GM18861 (cell line): ENCODE measurements at regions not wholly inside any gene's neighbourhood (a gene's known extent, or its start where the extent isn't known, plus 50 kb on each side); places are given as distances from the start of the nearest gene placed in this dataset.
"Not testable (repeated sequence)": the region's sequence is repeated elsewhere in the genome, so short reads cannot be mapped to it uniquely, and the experiment has no call there.

Experiments
- ATAC-seq: cut with Tn5 transposase; IDR thresholded peaks from one replicate; pipeline ENCODE4 v1.9.1; 2021; ENCODE audit not compliant: unreplicated experiment

DNA sequence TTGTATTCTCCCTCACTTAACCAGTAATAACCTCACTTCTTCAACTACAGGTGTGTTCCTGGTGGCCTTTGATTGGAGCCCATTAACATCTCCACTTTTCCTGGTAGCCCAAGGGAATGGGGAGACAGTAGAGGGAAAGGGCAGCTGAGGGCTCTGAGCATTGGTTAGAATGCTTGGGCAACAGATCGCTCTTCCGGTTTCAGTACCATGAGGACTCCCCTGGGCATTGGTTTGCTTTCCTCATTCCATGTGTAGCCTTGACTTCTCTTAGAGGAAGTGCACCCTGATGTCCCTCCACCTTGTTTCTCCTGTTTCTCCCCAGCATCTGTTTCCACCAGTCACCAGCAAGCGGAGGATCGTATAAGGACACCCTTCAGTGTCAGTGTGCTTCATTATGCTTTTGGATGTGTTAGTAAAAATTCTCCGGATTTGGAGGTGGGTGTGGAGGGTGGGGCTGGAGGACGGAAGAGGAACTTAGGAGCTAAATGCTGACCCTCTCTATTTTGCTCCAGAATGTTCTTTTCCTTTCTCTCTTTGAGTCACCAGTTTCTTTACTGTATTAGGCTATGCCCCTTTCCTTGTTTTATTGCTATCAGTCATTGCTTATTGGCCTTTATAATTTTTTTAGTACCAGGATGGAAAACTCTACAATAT is 50.6 kb upstream of the ZNG1B start:
- not testable (repeated sequence) for ATAC-seq

DNA sequence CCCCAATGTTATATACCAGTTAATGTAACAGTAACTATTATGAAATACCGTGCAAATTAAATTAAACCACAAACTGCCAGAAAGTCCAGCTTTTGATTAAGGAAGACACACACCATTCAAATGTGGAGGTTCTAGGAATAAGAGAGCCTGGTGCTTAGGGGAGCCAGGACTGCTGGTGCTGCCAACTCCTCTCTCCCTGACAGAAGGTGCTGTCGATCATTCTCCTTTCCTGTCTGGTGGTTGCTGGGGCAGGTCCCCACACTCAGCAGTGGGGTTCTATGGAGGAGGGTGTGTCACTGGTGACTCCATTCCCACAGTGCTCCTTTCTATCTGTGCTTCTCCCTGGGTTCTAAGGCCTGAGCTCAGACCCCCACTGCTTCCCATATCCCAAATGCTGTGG is 57.9 kb upstream of the ZNG1B start:
- ATAC-seq = not testable (repeated sequence)

DNA sequence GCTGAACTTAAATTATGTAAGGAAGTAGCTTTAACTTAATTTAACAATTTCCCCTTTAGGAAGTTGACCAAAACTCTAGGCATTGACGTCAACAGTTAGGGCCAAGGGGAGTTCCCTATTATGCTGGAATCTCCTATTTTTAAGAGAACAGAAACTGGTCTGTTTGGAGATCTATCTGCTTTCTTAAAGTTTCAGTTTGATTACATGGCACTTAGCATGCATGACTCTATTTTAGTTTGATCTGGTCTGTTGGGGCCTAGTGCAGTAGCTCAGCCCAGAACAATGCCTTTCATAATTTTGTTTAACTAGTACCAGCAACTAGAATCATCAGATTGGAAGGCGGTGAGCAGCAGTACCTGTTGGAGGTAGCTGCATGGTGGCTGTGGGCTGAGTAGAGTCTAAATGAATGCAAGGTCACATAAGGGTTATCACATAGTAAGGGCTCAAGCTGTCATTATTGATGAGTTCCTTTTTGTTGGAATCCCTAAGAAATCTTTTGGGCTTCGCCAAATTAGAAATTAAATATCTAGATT is 60.5 kb upstream of the ZNG1B start:
- peak; percentile 72 for ATAC-seq

DNA sequence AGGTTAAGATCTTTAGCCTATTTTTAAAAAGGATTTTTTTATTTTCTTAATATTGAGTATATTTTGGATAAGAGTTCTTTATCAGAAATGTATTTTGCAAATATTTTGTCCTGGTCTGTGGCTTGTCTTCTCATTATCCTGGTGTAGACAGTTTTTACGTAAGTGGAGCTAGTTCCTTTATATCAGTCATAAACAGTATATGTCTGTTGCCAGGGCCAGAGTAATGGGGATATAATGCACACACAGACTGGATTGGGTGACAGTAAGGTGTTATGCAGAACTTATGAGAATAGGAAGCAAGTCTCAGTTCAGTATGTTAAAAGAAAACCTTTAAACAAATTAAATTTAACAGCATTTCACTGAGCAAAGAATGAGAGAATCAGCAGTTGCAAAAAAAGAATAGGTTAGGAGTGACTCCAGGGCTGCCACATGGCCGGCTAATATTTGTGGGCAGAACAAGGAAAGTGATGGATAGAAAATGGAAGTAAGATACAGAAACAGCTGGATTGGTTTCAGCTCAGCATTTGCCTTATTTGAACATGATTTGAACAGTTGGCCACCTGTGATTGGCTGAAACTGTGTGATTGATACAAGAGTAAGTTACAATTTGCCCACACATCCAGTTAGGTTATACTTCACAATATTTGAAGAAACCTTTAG is 61.1 kb upstream of the ZNG1B start:
- peak; percentile 26 for ATAC-seq

DNA sequence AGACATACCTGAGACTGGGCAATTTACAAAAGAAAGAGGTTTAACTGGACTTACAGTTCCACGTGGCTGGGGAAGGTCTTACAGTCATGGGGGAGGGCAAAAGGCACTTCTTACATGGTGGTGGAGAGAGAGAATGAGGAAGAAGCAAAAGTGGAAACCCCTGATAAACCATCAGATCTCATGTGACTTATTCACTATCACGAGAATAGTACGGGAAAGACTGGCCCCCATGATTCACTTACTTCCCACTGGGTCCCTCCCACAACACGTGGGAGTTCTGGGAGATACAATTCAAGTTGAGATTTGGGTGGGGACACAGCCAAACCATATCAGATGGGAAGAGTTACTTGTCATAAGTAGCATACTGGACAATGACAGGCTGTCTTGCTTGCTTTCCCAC is 62.6 kb upstream of the ZNG1B start:
- not testable (repeated sequence) for ATAC-seq

DNA sequence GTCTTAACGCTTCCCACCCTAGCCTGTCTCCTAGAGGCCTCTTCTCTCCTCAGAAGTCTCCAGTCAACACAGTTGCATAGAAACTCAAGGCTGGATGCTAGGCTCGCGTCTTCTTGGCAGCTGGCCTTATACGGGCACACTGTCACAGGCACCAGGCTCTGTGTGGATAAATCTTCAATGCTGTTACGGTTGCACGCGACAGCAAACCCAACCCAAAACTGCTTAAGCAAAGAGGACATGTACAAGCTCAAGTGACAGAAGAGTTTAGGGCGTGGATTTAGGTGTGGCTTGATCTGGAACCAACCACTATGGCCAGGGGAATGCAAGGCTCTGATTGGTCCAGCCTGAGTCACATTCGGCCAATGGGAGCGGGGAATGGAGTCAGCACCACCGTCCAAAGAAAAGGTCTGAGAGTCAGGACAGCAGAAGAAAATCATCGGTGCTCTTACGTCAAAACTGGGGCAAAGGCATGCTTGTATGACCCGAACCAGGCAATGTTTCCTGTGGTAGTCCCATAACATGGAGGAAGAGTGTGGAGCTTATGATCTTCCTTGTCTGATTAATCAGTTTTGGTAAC is 65.1 kb upstream of the ZNG1B start:
- not testable (repeated sequence) for ATAC-seq

DNA sequence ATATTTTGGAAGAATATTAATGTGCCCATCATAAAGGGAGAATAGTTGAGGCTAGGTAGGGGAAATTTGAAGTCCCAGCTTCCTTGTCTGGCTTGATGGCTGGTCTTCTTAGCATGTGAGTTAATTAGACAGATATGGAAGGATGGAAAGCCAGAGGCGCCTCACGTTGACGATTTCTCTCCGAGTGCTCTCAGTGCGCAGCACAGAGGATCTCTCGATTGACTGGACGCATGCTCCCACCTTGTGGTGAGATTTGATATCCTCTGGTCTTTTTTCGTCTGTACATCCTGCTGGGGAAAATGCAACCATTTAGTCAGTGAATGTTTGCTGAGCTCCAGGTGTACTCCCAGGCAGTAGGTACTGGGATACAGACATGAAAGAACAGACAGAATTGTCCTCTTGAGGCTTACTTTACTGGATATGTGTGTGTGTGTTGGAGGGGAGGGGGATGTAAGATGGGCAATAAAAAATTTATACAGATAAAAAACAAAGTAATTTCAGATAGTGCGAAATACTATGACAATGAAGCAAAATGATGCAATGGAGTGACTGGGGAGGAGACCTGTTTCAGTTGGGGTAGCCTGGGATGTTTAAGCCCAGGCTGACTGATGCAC is 66.9 kb upstream of the ZNG1B start:
- no peak for ATAC-seq

DNA sequence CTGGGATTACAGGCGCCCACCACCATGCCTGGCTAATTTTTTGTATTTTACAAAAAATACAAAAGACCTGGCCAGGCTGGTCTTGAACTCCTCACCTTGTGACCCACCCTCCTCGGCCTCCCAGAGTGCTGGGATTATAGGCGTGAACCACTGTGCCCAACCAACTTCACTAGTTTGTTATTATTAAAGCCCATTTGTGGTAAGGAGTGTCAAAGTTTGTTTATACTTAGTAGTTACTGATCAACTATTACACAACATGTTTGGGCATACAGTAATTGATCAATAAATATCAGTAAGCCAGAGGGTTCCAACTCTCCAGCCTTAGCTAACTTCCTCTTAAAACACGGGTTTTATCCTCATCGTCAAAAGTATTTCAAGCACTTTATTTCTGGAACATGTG is 67.5 kb upstream of the ZNG1B start:
- ATAC-seq = no peak

DNA sequence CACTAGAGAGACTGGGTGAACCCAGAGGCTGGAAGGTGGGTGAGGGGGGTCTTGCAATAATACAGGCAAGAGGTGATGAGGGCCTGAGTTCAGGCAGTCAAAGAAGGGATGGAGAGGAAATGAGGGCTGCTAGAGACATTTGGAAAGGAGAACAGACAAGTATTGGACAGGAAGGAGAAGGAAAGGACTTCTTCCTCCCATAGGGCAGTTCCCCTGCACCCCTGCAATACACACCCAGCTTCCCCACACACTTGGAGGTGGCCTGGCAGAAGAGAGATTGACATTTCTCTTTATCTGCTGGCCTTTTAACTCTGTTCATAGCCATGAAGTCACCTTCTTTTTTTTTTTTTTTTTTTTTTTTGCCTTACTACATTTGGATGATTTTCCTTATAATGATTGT is 68.9 kb upstream of the ZNG1B start:
- not testable (repeated sequence) for ATAC-seq

DNA sequence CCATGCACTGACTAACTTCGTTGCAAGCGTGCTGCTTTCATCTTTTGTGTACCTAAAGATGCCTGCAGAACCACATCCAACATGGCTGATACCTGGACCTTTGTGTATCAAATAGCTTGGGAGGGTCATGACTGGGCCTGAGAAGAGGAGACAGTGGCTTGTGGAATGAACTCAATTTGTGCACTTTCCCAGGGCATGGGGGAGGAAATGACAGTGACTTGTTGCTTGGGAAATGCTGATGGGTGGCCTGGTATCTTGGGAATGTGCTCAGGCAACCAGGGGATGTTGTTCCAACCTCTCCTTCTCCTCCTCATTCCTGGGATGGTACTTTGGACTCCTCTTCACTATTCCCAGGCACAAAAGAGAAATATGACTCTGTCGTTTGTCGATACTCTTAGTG is 70.7 kb upstream of the ZNG1B start:
- ATAC-seq = not testable (repeated sequence)

DNA sequence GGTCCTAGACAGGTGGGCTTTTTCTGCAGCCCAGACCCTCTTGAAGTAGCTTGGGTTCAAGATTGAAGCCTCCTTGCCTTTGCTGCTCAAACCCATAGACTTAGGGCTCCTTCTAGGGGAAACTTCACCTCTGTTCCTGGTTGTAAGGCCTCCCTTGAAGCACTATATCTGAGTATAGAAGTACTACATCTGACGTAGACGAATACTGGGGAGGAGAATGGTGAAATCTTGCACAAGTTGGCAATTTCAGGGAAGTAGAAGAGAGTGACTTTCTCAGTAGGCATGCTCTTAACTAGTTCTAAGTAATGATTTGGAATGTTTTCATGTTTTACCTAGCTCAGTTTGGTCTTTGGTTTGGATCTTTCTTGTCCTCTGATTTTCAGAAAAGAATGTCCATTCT is 71.7 kb upstream of the ZNG1B start:
- not testable (repeated sequence) for ATAC-seq

DNA sequence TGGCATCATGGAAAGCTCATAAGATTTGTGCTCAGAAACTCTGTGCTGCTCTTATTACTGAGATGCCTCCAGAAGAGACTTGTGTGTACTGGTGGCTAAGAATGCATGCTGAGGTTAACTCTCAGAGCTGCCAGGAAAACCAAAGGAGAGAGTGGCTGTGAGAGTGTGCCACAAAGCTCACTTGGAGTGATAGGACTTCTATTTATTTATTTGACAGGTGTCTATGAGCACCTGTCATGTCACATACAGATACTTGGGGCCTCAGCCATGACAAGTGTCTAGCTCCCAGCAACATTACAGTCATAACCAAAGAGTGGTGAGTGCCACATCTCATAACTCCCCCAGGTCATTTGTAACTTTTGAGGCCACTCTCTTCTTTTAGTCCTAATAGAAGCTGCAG is 72.2 kb upstream of the ZNG1B start:
- not testable (repeated sequence) for ATAC-seq

DNA sequence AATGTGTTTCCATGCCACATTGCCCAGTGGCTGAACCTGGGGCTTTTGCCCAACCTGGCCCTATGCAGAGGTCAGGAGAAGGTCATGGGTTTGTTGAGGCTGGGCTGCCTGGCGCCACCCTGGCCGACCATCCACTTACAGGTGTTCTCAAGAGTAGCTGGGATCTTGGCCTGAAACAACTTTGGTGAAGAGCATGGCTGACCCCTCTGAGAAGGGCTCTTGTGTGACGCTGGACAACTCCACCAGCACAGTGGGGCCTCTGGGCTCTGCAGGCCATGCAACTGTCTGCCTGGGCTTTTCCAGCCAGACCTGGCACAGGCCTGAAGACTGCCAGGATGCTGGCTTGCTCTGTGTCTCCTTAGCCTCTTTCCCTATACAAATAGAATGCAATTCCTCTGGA is 76.4 kb upstream of the ZNG1B start:
- no peak for ATAC-seq

DNA sequence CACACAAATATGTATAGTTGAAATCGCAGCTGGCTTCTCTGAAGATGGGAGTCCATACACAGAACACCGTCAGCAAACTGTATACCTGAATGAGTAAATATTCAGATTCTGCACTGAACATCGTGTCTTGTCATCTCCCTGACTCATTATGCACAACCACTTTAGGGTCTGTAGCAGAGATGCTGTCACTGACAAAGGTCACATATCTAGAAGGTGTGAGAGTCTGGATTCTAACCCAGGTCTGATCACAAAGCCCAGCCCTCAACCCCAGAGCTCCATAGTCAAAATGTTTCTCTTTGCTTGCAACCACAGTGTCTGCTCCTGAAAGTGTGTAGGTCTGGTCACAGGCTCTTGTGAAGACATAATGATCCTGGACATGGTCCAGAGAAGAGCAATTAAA is 78.3 kb upstream of the PAX8 start:
- ATAC-seq = no peak

DNA sequence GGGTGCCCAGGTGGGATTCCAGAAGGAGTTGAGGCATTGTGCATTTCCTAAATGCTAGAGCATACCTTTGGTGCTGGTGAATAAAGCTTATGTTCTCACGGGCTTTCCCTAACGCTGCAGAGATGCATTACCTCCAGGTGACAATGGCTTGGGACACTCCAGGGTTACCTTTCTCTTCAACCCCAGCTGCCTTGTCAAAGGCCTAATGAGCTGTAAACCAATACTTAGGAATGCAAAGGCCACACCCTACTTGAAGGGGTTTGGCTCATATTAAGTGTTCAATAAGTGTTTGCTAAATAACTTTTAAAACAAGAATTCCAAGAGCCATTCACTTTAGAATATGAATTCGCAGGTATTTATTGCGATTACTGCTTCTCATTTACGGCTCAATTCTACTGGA is 77.6 kb upstream of the PAX8 start:
- ATAC-seq = not testable (repeated sequence)

DNA sequence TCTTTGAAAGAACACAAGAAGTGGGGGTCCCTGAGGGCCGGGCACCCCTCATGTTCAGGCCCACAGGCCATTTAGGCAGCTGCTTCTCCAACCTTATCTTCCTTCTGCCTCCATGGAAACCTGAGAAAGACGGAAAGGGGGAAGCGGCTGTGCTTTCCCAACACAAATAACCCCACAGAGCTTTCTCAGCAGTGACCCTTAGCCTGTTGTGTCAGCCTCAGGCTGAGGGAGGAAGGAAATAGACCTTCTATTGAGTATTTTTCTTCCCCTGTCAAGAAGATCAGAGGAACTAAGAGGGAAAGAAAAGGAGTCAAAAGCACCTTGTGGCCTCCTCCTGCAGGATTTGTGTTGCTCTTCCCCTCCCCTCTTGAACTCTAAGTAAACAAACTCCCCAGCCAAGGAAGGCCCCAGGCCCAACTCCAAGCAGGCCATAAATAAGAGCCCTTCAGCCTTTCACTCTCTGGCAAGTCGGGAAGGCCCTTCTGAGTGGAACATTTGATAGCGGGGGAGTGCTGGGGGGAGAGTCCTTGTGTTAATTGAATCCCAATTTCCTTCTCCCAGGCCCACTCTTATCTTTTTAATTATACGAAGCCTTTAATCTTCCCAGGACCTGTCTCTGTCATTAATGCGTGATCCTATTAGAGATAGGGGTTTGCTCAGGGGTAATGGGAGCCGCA is 76.8 kb upstream of the PAX8 start:
- not testable (repeated sequence) for ATAC-seq

DNA sequence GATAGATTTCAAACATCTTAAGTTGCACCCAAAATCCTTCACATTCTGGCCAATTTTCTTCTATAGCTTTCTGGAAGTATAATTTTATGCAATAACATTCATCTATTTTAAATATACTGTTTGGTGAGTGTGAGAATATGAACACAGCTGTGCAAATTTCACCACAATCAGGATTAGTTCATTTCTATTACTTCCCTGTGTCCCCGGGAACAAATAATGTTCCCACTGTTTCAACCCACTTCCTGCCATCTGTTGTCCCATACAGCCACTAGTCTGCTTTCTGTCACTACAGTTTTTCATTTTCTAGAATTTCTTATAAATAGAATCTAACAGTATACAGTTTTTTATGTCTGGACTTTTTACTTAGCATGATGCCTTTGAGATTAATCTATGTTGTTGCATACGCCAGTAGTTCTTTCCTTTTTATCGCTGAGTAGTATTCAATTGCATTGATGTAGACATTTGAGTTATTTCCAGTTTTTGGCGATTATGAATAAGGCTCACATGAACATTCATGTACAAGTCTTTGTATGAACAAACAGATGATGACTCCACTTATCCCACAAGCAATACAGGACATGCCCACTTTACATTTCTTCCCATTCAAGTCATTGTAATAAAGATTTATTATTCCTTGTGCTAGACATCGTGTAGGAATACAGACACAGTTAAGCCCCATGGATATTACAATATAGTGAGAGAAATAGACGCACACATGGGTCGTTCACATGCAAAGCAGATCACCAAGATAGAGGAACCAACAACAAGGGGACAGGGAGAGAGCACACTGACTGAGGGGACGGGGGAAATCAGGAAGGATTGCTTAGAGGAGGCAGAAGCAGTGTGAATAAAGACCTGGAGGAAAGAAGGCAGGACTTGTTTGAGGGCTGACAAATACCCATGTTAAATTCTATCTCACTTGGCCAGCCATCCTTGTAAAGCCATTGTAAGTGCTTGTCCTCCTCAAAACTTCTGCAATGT is 72.9 kb upstream of the PAX8 start:
- ATAC-seq = no peak

DNA sequence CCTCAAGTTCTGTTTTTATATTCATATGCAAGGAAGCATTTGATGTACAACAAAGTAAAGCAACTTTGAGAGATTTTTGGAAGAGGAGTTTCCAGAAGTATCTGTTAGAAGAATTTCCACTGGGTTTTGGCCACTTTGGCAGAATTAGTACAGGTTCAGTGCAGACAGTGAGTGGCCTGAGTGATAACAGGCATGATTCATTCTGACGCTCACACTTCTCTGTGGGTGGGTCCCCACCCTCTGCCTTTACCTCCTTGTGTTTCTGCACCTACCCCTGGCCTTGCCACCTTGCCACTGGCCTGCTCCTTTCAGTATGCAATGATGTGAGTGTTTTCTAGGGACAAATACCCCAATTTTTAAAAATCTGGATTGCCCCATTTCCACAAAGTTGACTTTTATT is 65.1 kb upstream of the PAX8 start:
- ATAC-seq = not testable (repeated sequence)

DNA sequence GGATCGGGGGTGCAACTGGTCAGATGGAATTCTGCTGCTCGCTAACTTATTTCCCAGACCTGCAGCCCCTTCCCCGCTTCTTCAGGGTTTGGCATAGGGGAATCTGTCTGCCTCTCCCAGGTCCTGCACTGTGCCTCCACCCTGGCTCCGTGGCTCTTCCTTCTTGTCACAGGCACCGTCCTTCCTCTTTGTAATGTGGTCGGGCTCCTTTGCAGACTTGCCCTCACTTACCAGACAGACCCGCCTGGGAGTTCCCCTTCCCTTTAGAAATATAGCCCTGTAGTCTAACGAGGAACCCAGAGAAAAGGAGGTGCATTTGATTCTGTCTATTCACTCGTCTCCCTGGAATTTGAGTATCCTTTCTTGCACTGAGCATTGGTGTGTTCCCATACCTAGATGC is 63.9 kb upstream of the PAX8 start:
- ATAC-seq = no peak

DNA sequence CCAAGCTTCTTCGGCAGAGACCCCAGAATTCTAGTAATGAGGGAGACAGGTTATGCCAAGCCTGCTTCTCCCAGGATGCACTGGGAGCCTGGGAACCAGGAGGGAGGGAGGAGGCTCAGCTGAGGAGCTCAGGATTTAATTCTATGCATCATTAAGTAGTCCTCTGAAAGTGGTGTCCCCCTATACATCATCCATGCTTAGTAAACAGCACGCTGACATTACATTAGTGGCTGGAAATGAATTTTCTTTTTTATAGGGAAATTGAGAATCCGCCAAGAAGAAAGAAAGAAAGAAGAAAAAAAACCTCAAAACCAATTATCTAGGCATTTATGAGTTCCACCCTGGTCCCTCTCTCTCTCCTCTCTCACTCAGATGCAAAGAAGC is 63.1 kb upstream of the PAX8 start:
- ATAC-seq = not testable (repeated sequence)
